H4 (cell line): ENCODE measurements at regions not wholly inside any gene's neighbourhood (a gene's known extent, or its start where the extent isn't known, plus 50 kb on each side); places are given as distances from the start of the nearest gene placed in this dataset.

Source experiments
- DNase-seq: peaks from one replicate; pipeline ENCODE4 v3.0.0-alpha.2; 2015; ENCODE audit warnings: low spot score

- no peak for DNase-seq
These were observed 62.0 kb upstream of the SIMC1 start for GRCh38 chr5:176176231-176176630.

DNA sequence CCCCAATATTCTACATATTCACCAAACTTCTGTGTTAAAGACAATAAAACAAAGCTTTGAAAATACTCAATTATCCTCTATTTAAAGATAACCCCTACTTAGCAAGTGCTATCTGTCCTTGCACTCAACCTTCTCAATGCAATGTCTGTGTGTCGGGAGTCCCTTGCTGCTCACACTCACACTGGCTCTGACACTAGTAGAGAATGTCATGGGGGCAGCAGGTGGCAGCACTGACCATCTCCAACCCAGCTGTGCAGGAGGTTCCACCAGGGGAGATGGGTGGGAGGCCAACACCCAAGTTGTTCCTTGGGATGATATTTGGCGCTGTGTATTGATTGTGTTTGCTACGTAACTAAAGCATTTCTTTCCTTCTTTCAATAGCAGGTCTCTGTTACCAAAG is 59.4 kb upstream of the SIMC1 start:
- DNase-seq, result no peak

GRCh38 chr5:176180339-176180738 is 57.9 kb upstream of the SIMC1 start:
- no peak for DNase-seq

DNA sequence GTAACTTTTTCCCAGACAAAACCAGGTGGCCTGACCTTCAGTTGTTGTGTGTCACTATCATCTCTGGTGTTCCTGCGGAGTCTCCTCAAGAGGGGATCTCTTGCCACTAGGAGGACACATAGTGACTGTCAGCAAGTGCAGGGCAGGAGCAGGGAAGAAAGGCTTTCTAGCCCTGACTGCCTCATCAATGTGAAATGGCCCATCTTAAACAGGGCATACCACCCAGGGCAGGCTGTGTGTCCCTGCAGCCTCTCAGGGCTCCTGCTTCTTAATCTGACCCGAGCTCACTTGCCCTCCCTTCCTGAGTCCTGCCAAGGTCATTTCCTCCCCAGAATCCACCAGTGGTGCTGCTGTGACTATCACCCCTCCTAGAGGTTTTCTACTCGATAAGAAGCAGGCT is 57.4 kb upstream of the SIMC1 start:
- no peak for DNase-seq

DNA sequence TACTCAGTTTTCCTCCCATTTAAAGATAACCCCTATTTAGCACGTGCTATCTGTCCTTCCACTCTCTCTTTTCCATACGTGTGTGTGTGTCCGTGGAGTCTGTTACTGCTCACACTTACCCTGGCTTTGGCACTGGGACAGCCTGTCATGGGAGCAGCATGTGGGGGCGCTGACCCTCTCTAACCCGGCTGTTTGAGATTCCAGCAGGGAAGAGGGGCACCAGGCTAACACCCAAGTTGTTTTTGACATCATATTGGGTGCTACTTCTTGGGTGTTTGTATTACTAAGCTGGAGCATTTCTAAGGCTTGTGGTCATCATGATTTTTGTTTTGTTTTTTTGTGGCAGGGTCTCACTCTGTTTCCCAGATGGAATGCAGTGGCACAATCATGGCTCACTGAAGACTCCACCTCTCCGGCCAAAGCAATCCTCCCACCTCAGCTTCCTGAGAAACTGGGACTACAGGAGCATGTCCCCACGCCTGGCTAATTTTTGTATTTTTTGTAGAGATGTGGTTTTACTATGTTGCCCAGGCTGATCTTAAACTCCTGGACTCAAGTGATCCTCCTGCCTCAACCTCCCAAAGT is 56.9 kb upstream of the SIMC1 start:
- DNase-seq, result no peak

GRCh38 chr5:176183321-176184074 is 54.7 kb upstream of the SIMC1 start:
- DNase-seq, result no peak

GRCh38 chr5:176184608-176185132 is 53.6 kb upstream of the SIMC1 start:
- no peak for DNase-seq

- DNase-seq, result no peak
These were observed 53.0 kb upstream of the SIMC1 start for GRCh38 chr5:176185133-176185733.

DNA sequence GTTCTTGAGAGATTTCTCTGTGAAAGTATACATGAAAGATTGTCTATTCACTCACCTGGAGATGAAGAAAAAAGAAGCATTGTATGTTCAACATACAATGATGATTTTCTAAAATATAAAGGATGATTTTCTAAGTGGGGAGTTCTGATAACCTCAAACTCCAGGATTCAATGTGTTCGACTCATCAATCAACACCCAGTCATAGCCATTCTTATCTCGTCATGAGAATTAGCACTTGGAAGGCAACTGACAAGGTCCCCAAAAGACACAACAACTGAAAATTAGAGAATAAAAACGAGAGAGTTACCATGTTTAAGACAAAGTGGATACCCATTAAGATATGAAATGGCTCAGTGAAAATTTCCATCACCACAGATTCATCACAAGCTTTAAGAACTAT is 52.1 kb upstream of the SIMC1 start:
- no peak for DNase-seq

DNA sequence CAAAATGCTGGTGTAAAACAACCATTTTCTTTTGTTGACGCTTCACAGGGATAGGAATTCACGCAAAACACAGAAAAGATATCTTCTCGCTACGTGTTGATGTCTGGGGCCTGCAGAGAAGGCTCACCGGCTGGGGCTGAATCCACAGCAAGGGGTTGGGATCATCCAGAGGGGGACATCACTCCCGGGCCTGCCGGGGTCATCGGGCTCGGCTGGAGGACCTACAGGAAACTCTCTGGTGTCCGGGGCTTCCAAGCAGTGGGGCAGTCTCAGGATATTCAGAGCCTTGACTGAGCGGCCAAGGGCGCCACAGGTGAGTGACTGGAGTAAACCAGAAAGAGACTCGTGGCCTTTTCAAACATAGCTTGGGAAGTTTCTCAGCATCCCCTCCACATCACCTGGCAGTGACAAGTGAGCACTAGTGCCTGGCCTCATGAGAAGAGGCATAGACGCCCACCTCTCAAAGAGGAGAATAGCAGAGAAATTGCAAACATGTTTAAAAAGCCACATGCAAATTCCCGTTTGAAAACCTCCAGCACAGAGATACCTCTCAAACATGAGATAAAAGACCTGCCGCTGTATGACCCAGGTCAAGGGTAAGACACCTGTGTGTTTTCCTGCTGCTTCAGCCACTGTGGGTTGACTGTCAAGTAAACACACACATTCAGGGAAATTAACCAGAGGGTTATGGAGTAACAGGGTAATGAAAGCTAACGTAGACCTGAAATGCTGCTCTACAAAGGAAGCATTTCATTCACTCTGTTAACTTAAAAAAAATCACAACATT is 50.8 kb upstream of the SIMC1 start:
- DNase-seq, result no peak

- DNase-seq, result no peak
These were observed 50.1 kb upstream of the SIMC1 start for GRCh38 chr5:176188085-176188484.
